ENCODE measurements at regions not wholly inside any gene's neighbourhood (a gene's known extent, or its start where the extent isn't known, plus 50 kb on each side); places are given as distances from the start of the nearest gene placed in this dataset.

DNA sequence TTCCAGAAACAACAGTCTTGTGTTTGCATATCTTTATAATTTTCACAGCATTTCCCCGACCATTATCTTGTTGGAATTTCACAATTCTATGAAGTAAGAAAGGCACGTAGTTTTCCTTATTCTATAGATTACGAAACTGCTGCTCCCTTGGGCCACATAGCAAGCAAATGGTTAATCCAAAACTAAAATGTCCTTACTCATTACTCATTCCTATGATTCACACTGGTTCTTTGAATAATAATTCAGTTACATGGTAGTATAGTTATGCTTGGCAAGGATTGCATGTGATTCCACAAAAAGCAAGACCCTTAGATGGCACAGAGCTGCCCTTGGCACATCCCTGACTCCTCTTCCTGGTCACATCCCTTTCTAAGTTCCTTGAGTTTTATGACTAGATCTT, 51.2 kb downstream of the OR13H1 start:
- TF ChIP-seq, protein P1, sequence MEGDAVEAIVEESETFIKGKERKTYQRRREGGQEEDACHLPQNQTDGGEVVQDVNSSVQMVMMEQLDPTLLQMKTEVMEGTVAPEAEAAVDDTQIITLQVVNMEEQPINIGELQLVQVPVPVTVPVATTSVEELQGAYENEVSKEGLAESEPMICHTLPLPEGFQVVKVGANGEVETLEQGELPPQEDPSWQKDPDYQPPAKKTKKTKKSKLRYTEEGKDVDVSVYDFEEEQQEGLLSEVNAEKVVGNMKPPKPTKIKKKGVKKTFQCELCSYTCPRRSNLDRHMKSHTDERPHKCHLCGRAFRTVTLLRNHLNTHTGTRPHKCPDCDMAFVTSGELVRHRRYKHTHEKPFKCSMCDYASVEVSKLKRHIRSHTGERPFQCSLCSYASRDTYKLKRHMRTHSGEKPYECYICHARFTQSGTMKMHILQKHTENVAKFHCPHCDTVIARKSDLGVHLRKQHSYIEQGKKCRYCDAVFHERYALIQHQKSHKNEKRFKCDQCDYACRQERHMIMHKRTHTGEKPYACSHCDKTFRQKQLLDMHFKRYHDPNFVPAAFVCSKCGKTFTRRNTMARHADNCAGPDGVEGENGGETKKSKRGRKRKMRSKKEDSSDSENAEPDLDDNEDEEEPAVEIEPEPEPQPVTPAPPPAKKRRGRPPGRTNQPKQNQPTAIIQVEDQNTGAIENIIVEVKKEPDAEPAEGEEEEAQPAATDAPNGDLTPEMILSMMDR (IDR thresholded peaks at IDR 0.05), result no peak
- TF ChIP-seq POLR2A (IDR thresholded peaks at IDR 0.05), result no peak
- no peak for TF ChIP-seq POLR2AphosphoS5 (IDR thresholded peaks at IDR 0.05)

All from breast epithelium (tissue), 3 donors.